ENCODE measurements at regions not wholly inside any gene's neighbourhood (a gene's known extent, or its start where the extent isn't known, plus 50 kb on each side); places are given as distances from the start of the nearest gene placed in this dataset.

GRCh38 chr22:19658057-19658966 lies 56.0 kb upstream of the SEPTIN5 start:
- CTCF ChIA-PET = no interaction called here
- POLR2A ChIA-PET = no interaction called here
- H3K27ac ChIP-seq (ENCODE audit: extremely low read depth, low read depth, low read length) = no peak overlapping the region
- H3K9me3 ChIP-seq (ENCODE audit: control insufficient read depth, insufficient read depth, low read depth, low read length) = no peaks in the 10 kb centered on the region
- TF ChIP-seq ZNF274 (IDR thresholded peaks at IDR 0.05; ENCODE audit: low read length) = no peak
- TF ChIP-seq ZNF274 (tag by site-specific recombination; IDR thresholded peaks at IDR 0.05; ENCODE audit: borderline replicate concordance) = no peak
- no peak for TF ChIP-seq ZNF354C (tag by site-specific recombination; IDR thresholded peaks at IDR 0.05; ENCODE audit: borderline replicate concordance, low read depth)
- no peak for TF ChIP-seq ZBTB26 (tag by site-specific recombination; optimal IDR thresholded peaks at IDR 0.05)
- TF ChIP-seq GLIS1 (tag by site-specific recombination; IDR thresholded peaks at IDR 0.05) = no peak
- no peak for TF ChIP-seq ZNF398 (tag by site-specific recombination; IDR thresholded peaks at IDR 0.05)
- no peak for TF ChIP-seq ZNF174 (tag by site-specific recombination; IDR thresholded peaks at IDR 0.05)
- no peak for TF ChIP-seq ZNF837 (tag by site-specific recombination; IDR thresholded peaks at IDR 0.05)
- TF ChIP-seq ZNF48 (tag by site-specific recombination; IDR thresholded peaks at IDR 0.05) = no peak
- TF ChIP-seq WT1 (tag by site-specific recombination; IDR thresholded peaks at IDR 0.05) = no peak
- no peak for TF ChIP-seq ZNF335 (tag by site-specific recombination; conservative IDR thresholded peaks at IDR 0.05)
- TF ChIP-seq ZNF394 (tag by site-specific recombination; IDR thresholded peaks at IDR 0.05; ENCODE audit: borderline replicate concordance) = no peak
- TF ChIP-seq ZNF785 (tag by site-specific recombination; IDR thresholded peaks at IDR 0.05) = no peak
- no peak for TF ChIP-seq REST (tag by site-specific recombination; IDR thresholded peaks at IDR 0.05)
- TF ChIP-seq ZNF639 (tag by site-specific recombination; IDR thresholded peaks at IDR 0.05) = no peak
- 0 out of 2 replicates have a peak, but pooled peaks cover under 1% of the 10 kb centered on the region for H3K4me1 ChIP-seq (ENCODE audit: control insufficient read depth, insufficient read depth, low read length)
- no peaks in the 10 kb centered on the region for H3K36me3 ChIP-seq (ENCODE audit: control insufficient read depth in 2 of 2, insufficient read depth in 1 of 2, low read length in 2 of 2)
- H3K4me3 ChIP-seq (ENCODE audit: low read depth, low read length) = no peak overlapping the region

Measured in HEK293 (cell line).